ENCODE measurements at regions not wholly inside any gene's neighbourhood (a gene's known extent, or its start where the extent isn't known, plus 50 kb on each side); places are given as distances from the start of the nearest gene placed in this dataset.

DNA sequence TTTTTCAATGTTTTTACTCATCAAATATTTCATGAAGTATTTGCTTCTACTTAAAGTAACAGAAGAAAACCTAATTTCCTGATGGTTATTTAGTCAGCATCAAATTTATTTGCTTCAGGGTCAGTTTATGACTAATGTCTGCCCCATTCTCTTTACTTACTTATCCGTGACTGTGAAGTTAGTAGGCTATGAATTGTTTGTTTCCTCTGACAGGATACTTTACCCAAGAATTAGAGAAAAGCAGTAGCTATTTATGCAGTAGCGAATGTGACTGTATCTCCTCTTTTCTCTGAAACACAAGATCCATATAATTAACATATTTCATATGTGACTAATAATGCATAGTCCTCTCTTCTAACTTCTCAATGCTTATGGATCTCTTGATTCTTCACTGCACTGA is 329.9 kb upstream of the ROBO1 start:
- TF ChIP-seq, protein P1, sequence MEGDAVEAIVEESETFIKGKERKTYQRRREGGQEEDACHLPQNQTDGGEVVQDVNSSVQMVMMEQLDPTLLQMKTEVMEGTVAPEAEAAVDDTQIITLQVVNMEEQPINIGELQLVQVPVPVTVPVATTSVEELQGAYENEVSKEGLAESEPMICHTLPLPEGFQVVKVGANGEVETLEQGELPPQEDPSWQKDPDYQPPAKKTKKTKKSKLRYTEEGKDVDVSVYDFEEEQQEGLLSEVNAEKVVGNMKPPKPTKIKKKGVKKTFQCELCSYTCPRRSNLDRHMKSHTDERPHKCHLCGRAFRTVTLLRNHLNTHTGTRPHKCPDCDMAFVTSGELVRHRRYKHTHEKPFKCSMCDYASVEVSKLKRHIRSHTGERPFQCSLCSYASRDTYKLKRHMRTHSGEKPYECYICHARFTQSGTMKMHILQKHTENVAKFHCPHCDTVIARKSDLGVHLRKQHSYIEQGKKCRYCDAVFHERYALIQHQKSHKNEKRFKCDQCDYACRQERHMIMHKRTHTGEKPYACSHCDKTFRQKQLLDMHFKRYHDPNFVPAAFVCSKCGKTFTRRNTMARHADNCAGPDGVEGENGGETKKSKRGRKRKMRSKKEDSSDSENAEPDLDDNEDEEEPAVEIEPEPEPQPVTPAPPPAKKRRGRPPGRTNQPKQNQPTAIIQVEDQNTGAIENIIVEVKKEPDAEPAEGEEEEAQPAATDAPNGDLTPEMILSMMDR (IDR thresholded peaks at IDR 0.05) = no peak
- no peak for TF ChIP-seq POLR2A (IDR thresholded peaks at IDR 0.05)

Data from prostate gland (tissue), 2 donors.